NCI-H446 (cell line): ENCODE measurements at regions not wholly inside any gene's neighbourhood (a gene's known extent, or its start where the extent isn't known, plus 50 kb on each side); places are given as distances from the start of the nearest gene placed in this dataset.

Source experiments
- DNase-seq, 2 experiments: peaks; one replicate each; lab custom pipeline; 2025; lab: John Stamatoyannopoulos, UW

GRCh38 chr11:134476435-134477021 lies 64.5 kb upstream of the B3GAT1 start:
- DNase-seq = no peak

DNA sequence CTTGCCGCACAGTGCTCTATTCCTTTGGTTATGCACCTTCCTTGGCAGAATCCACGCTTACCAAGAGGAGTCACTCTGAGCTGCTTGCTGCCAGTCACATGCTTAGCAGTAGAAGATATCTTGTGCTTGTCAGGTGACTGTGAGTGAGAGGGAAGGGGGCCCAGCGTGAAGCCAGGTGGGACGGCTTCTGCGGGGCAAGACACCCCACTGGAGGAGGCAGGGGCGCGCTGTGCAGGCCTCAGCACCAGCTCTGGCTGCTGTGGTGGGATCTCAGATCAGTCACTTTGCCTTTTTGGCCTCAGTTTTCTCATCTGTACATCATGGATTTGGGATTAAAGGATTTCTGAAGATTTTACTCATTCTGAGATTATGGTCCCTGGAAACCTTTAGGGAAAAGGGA lies 63.9 kb upstream of the B3GAT1 start:
- no peak for DNase-seq

- DNase-seq = no peak
Observed at GRCh38 chr11:134474942-134475341, 62.9 kb upstream of the B3GAT1 start.

DNA sequence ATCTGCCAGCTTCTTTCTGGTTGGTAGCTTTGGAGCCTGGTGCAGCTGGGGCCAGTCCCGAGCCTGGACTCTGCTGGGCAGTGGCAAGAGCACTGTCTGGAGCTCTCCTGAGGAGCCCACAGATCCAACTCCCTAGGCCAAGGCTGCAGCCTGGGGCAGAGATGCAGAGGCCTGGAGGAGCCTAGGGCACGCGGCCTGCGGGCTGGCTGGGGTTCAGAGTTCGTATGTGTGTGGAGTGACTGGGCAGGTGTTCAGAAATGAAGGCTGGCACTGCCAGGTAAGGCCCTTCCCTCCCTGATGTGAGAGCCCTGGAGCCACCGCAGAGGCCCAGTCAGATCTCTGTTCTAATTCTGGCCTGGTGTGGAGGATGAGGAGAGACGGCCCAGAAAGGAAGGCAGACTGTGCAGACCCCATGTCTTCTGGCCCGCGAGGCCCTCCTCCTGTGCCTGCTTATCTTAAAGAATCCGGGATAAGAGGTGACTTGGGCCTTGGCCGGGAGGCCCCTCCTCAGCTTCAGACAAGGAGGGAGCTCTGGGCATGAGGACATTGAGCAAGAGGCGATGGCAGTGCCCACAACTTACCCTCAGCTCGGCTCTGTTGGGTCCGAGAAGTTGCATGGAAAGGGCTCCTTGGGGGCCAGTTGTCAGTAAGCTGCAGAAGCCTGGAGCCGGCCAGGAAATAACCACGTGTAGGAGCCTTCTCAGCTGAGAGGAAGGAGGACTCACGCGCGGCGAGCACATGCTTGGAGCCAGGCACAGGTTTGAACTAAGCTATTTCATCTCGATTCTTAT lies 62.2 kb upstream of the B3GAT1 start:
- no peak for DNase-seq

DNA sequence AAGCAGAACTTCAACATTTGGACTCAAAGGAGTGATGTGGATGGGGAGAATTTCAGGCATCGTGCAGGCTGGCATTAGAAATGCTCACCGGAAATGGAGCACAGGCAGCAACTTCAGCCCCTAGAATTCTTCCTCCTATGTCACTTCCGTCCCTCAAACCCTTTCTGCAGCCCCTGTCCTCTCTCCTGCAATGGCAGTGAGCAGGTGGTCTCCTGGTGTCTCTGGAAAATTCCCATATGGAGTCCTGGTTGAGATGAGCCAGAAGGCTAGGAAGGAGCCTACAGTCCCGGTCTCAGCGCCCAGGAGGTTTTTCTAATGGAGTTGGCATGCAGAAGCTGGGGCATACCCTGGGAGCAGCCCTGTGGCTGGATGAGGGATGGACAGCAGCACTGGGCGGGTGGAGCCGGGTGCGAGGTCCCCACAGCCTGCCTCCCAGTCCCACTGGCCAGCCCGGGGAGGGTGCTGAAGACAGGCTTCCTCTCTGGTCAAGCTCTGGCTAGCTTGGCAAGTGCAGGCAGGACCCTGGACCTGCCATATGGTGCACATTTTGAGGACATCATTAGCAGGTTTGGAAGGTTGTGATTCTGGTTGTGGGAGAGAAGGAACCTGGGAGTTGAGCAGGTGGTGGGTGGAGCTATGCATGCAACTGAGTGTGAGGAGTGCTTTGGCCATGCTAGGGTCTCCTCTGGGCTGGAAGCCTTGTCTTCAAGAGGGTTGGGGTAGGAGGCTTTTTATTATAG lies 59.8 kb upstream of the B3GAT1 start:
- no peak for DNase-seq

DNA sequence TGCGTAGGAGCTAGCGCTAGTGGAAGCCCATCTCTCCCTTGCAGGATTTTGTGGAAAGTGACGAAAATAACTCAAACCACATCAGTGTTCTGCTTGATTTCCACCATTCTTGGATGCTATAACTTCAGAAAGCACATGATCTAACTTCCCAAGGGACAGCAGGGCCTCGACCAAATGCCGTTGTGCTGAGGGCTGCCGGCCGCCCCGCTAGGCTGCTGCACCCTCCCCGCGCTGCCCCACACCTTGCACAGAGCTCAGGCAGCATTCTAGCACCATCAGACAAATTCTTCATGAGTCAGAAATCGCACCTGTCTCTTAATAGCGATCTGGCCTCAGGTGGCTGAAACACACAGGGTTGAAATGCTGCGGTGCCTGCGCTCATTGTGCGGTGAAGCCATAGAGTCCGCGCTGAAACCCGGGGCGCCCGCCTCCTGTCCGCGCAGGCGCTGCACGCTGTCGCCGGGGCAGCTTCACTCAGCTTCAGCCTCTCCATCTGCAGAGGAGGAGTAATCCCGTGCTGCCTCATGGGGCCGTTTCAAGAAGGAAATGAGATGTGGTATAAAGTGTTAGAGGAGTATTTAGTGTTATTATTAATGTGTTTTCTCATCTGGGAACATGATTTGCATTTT lies 59.2 kb upstream of the B3GAT1 start:
- no peak for DNase-seq

- no peak for DNase-seq
Observed at GRCh38 chr11:134470238-134470637, 58.2 kb upstream of the B3GAT1 start.

GRCh38 chr11:134469627-134470026 lies 57.6 kb upstream of the B3GAT1 start:
- DNase-seq = no peak

- DNase-seq = no peak
Observed at GRCh38 chr11:134468796-134469195, 56.8 kb upstream of the B3GAT1 start.

GRCh38 chr11:134468081-134468668 lies 56.1 kb upstream of the B3GAT1 start:
- no peak for DNase-seq

DNA sequence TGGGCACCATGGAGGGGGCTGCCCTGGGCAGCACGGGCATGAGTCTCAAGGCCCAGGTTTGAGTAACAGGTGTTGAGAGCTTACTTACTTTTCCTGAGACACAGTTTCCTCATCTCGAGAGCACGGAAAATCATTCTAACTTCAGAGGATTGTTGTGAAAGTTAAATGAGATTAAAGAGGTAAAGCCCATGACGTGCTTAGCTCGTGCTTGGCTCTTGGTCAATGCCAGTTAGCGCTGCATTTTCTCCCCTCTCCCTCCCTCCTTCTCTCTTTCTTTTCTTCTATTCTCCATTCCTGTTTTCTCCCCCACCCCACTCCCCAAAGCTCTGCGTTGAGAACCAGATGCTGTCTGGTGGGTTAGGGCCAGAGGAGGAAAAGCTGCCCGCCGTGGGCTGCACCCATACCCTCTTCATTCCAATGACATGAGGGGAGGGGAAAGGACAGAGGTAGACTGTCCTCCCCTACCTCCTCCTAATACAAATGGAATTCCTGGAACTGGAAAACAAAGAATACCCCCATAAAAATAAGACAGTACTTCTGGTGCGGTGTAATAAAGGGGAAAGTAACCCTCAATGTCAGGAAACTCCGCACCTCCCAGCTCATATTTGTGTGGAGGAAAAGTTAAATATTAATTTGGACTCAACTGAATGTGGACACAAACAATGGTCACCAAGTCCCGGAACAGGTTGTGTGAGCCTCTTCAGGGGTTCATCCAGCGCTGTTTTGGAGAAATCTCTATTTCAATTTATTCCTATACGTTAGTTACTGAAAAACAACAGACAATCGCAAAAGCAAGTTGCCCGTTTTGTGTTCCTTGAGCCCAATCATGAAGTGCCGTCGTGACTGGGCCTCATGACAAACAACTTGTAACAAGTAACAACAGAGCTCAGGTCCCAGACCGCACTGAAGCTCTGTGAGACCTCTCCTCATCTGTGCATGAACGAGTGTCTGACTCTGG lies 54.8 kb upstream of the B3GAT1 start:
- no peak for DNase-seq

GRCh38 chr11:134466156-134466555 lies 54.1 kb upstream of the B3GAT1 start:
- no peak for DNase-seq

- DNase-seq = no peak
Observed at GRCh38 chr11:134464981-134465730, 53.1 kb upstream of the B3GAT1 start.

GRCh38 chr11:134464196-134464595 lies 52.2 kb upstream of the B3GAT1 start:
- no peak for DNase-seq

- DNase-seq = no peak
Observed at GRCh38 chr11:134463716-134464115, 51.7 kb upstream of the B3GAT1 start.
